Calu3 (cell line): ENCODE measurements at regions not wholly inside any gene's neighbourhood (a gene's known extent, or its start where the extent isn't known, plus 50 kb on each side); places are given as distances from the start of the nearest gene placed in this dataset.

ENCODE experiments used
- BruUV-seq: library from RNA; stranded (reverse); fragments of 400-500 nt; replicated peaks from 2 replicates; lab custom pipeline; 2021; lab: Mats Ljungman, UMichigan
- CTCF ChIA-PET: fragments of 300-600 bp; sonication (Branson Sonifier 250); formaldehyde crosslinking; loops from one replicate; lab custom pipeline; 2022; ENCODE audit warnings: antibody characterized with exemption; lab: Charles Lee
- DNase-seq: peaks from one replicate; pipeline ENCODE4 v3.0.0; 2022
- H3K27ac Mint-ChIP-seq: one replicate; pipeline ENCODE4 v1.8.0; 2022; ENCODE audit warnings: mixed read lengths; ENCODE audit not compliant: unreplicated experiment
- H3K27me3 Mint-ChIP-seq: one replicate; pipeline ENCODE4 v1.8.0; 2022; ENCODE audit warnings: mixed read lengths; ENCODE audit not compliant: unreplicated experiment
- H3K36me3 Mint-ChIP-seq: one replicate; pipeline ENCODE4 v1.8.0; 2022; ENCODE audit warnings: mild to moderate bottlenecking, moderate library complexity, mixed read lengths; ENCODE audit not compliant: insufficient read depth, unreplicated experiment
- H3K4me1 Mint-ChIP-seq: one replicate; pipeline ENCODE4 v1.8.0; 2022; ENCODE audit warnings: mild to moderate bottlenecking, low read depth, mixed read lengths; ENCODE audit not compliant: unreplicated experiment
- H3K4me3 Mint-ChIP-seq: one replicate; pipeline ENCODE4 v1.8.0; 2022; ENCODE audit warnings: mild to moderate bottlenecking, low read depth, moderate library complexity, mixed read lengths; ENCODE audit not compliant: unreplicated experiment
- H3K9me3 Mint-ChIP-seq: one replicate; pipeline ENCODE4 v1.8.0; 2022; ENCODE audit warnings: low read depth, mixed read lengths; ENCODE audit not compliant: unreplicated experiment
- intact Hi-C: fragments of 100-400 bp; cut with micrococcal nuclease; formaldehyde crosslinking; loops from one replicate; pipeline ENCODE4 v1.10.0; 2022; ENCODE audit not compliant: unreplicated experiment
- TF ChIP-seq, protein P1 (sequence below): fragments of 200-600 bp; IDR thresholded peaks from one replicate; pipeline ENCODE4 v1.8.0; 2022; ENCODE audit warnings: antibody characterized with exemption; ENCODE audit not compliant: unreplicated experiment

DNA sequence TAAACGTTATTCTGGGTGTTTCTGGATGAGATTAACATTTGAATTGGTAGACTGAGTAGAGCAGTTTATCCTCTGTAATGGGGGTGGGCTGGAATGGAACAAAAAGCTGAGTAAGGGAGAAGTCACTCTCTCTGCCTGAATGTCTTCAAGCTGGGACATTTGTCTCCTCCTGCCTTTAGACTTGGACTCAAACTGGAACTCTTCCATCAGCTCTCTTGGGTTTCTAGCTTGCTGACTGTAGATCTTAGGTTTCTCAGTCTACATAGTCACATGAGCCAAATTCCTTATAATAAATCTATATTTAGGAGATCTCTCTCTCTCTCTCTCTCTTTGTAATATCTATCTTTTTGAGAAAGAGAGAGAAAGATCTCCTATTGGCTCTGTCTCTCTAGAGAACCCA is 553.3 kb upstream of the CDH11 start:
- no peaks in the 10 kb centered on the region for H3K4me1 Mint-ChIP-seq
- H3K27me3 Mint-ChIP-seq: no peaks in the 10 kb centered on the region
- no peak overlapping the region for H3K4me3 Mint-ChIP-seq
- H3K36me3 Mint-ChIP-seq: no peaks in the 10 kb centered on the region
- no peak overlapping the region for H3K27ac Mint-ChIP-seq
- TF ChIP-seq, protein P1, sequence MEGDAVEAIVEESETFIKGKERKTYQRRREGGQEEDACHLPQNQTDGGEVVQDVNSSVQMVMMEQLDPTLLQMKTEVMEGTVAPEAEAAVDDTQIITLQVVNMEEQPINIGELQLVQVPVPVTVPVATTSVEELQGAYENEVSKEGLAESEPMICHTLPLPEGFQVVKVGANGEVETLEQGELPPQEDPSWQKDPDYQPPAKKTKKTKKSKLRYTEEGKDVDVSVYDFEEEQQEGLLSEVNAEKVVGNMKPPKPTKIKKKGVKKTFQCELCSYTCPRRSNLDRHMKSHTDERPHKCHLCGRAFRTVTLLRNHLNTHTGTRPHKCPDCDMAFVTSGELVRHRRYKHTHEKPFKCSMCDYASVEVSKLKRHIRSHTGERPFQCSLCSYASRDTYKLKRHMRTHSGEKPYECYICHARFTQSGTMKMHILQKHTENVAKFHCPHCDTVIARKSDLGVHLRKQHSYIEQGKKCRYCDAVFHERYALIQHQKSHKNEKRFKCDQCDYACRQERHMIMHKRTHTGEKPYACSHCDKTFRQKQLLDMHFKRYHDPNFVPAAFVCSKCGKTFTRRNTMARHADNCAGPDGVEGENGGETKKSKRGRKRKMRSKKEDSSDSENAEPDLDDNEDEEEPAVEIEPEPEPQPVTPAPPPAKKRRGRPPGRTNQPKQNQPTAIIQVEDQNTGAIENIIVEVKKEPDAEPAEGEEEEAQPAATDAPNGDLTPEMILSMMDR: no peak
- BruUV-seq: no TSS peak
- peaks cover 25% of the 10 kb centered on the region for H3K9me3 Mint-ChIP-seq
- intact Hi-C loops: no loop called here
- CTCF ChIA-PET: no interaction called here
- DNase-seq: no peak

DNA sequence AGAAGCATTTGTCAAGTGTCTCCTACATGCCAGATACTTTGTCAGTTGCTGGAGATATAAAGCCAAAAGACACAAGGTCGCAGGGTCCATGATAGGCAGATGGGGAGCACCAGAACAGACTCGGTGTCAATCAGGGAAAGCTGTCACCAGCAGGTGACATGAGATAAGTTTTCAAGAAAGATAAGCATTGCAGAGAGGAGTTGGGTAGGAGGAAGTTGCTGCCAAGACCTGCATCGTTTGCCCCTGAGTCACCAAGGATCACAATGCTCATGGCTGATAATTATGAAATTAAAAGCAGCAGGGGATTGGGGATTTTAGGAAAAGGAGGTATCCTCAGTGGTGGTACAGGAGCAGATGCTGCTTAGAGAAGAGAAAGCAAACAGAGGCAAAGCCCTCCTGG is 551.1 kb upstream of the CDH11 start:
- Mint-ChIP-seq H3K36me3 (no peaks in the 10 kb centered on the region), H3K4me1 (no peaks in the 10 kb centered on the region), H3K27me3 (no peaks in the 10 kb centered on the region), H3K4me3 (no peak overlapping the region), H3K27ac (no peak overlapping the region), H3K9me3 (peaks cover 17% of the 10 kb centered on the region)
- BruUV-seq: no TSS peak
- intact Hi-C loops: no loop called here
- CTCF ChIA-PET: interaction anchor here (0.6 to 1.1 kb wide), 2 partner anchors 13 to 281 kb away, joined by 3 to 4 read pairs; no protein-coding TSS in a partner anchor
- TF ChIP-seq, protein P1: no peak
- DNase-seq: no peak

DNA sequence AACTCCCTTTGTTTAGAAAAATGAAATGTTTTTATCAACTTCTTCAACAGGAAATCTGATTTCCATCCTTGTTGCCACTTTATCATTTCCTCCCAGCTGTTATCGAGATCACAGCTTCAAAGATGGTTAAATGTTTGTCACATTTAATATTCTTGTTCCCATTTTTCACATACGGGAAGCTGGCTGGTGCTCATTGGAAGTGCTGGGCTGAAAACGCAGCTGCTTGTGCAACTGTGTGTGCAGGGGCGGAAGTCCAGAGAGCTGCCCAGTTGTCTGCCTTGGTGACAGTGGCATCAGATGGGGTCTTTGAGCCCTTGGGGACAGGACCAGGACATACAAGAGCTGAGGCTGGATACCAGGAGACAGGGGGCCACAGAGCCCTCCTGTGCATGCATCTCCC is 549.2 kb upstream of the CDH11 start:
- Mint-ChIP-seq H3K36me3 (no peaks in the 10 kb centered on the region), H3K27me3 (no peaks in the 10 kb centered on the region), H3K9me3 (peaks cover 13% of the 10 kb centered on the region), H3K4me3 (no peak overlapping the region), H3K4me1 (no peaks in the 10 kb centered on the region), H3K27ac (no peak overlapping the region)
- no TSS peak for BruUV-seq
- DNase-seq: no peak
- TF ChIP-seq, protein P1: no peak
- CTCF ChIA-PET: no interaction called here
- intact Hi-C loops: no loop called here

DNA sequence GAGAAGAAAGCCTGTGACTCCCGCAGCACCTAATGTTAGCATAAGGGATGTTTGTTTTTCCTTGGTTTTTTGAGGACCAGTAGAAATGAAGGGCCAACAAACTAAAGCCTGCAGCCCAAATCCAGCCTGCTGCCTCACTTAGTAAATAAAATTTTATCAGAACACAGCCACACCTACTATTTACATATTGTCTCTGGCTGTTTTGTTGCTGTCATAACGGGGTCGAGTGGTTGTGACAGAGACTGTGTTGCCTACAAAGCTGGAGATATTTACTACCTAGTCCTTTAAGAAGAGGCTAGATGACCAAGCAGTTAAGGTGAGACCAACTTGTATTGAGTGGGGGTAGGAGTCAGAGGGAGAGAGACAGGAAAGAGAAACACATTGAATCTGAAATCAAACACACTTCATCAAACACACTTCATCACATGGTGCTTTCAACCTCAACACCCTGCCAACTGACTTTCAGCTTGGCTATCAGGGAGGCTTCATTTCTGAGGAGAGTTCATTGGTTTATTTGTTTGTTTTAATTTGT is 546.3 kb upstream of the CDH11 start:
- peaks cover 16% of the 10 kb centered on the region for H3K9me3 Mint-ChIP-seq
- H3K27ac Mint-ChIP-seq: no peak overlapping the region
- H3K4me1 Mint-ChIP-seq: no peaks in the 10 kb centered on the region
- BruUV-seq: no TSS peak
- H3K4me3 Mint-ChIP-seq: no peak overlapping the region
- intact Hi-C loops: no loop called here
- no peak for DNase-seq
- H3K36me3 Mint-ChIP-seq: no peaks in the 10 kb centered on the region
- CTCF ChIA-PET: no interaction called here
- TF ChIP-seq, protein P1: no peak
- H3K27me3 Mint-ChIP-seq: no peaks in the 10 kb centered on the region
